A673 (cell line): ENCODE measurements at regions not wholly inside any gene's neighbourhood (a gene's known extent, or its start where the extent isn't known, plus 50 kb on each side); places are given as distances from the start of the nearest gene placed in this dataset.

Experiments used
- EZH2 ChIP-seq: fragments of 200-600 bp; sonication (generic); IDR thresholded peaks from 2 replicates; pipeline ENCODE4 v1.6.1; 2017; ENCODE audit warnings: borderline replicate concordance, low read depth, mild to moderate bottlenecking, mixed read lengths, antibody characterized with exemption, low read length; ENCODE audit not compliant: poor library complexity, severe bottlenecking
- TF ChIP-seq, protein P1 (sequence below): fragments of 300-800, 200-600 bp; sonication (generic); conservative IDR thresholded peaks from 2 replicates; pipeline ENCODE4 v1.5.1; 2017; ENCODE audit warnings: low read depth, mild to moderate bottlenecking, antibody characterized with exemption, low read length, moderate library complexity, mixed read lengths

DNA sequence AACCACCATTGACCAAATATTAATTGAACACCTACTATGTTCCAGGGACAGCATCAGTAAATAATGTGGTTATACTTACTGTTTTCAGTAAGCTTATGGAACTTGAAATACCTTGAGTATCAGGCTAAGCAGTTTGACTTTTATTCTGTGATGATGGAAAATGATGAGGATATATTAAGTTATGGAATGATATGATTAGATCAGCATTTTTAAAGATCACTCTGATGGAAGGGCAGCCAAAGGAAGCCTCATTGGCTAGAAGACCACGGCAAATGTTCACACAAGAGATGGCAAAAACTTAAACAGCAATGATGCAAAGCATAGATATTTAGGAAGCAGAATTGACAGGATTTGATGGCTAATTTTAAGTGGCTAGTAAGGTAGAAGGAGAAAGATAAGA lies 266.9 kb upstream of the DPP10 start:
- TF ChIP-seq, protein P1, sequence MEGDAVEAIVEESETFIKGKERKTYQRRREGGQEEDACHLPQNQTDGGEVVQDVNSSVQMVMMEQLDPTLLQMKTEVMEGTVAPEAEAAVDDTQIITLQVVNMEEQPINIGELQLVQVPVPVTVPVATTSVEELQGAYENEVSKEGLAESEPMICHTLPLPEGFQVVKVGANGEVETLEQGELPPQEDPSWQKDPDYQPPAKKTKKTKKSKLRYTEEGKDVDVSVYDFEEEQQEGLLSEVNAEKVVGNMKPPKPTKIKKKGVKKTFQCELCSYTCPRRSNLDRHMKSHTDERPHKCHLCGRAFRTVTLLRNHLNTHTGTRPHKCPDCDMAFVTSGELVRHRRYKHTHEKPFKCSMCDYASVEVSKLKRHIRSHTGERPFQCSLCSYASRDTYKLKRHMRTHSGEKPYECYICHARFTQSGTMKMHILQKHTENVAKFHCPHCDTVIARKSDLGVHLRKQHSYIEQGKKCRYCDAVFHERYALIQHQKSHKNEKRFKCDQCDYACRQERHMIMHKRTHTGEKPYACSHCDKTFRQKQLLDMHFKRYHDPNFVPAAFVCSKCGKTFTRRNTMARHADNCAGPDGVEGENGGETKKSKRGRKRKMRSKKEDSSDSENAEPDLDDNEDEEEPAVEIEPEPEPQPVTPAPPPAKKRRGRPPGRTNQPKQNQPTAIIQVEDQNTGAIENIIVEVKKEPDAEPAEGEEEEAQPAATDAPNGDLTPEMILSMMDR: no peak
- no peak for TF ChIP-seq EZH2
